HG03432 (cell line): ENCODE measurements at regions not wholly inside any gene's neighbourhood (a gene's known extent, or its start where the extent isn't known, plus 50 kb on each side); places are given as distances from the start of the nearest gene placed in this dataset.

Experiments used
- ATAC-seq: cut with Tn5 transposase; IDR thresholded peaks from one replicate; pipeline ENCODE4 v1.9.1; 2021; ENCODE audit warnings: mild to moderate bottlenecking, moderate library complexity; ENCODE audit not compliant: unreplicated experiment

DNA sequence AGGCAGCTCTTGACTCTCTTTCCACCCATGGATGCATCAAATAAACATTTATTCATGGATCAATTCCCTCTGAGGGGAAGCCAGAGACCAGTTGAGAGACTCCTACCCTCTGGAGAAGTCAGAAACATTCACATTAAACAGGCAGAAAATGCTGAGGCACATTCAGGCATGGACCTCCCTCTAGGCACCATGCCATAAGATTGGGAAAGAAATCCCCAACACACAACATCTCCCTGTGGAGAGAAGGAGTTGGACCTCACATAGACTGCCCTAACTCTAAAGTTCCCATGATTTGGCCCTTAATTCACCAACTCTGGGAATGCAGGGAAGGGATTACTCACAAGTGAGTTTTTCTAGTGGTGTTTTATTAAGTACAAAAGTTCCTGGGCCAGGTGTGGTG is 415.3 kb upstream of the C1orf87 start:
- ATAC-seq: no peak

DNA sequence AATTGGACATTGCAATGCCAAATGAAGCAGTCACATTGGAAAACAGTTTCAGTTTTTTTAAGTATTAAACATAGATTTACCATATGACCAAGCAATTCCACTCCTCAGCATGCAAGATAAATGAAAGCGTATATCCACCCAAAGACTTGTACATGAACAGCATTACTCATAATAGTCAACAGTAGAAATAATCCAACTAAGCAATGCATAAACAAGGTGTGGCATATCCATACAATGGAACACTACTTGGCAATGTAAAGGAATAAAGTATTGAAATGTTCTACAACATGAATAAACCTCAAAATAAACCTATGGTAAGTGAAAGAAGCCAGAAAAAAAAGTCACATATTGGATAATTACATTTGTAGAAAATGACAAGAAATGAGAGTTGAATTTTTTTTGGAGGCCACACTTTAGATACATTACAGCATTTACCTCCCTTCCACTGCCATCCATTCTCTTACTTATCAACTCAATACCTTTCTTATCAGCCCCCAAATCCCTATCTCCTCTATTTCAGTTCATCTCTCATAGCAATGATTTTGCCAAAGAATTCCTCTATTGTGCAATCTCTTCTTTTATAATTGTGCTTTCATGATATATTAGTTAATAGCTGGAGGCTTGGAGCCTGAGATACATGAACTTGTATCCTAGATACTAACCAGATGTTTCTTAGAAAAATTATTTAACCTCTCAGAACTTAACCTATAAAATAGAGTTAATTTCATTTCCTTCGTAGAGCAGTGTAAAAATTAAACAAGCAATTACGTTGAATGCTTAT is 414.2 kb upstream of the C1orf87 start:
- ATAC-seq: no peak

DNA sequence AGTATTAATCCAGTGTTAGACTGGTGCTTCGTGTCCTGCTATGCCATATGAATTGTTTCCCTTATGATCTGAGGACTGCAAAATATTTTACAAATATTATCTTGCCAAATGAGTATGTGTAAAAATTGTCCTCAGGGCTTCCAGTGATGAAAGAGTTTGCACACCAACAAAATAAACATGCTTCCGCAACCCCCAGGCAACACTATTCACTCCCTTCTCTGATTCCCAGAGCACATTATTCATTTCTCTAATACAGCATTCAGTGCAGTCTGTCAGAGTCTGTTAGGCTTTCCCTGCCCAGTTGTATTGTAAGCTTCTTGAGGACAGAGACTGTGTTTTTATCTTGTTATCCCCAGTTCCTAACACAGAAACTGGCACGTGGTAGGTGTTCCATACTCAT is 409.9 kb upstream of the C1orf87 start:
- no peak for ATAC-seq

- ATAC-seq: no peak
Observed at GRCh38 chr1:60470246-60470645, 396.7 kb upstream of the C1orf87 start.

GRCh38 chr1:60463786-60464185 is 390.2 kb upstream of the C1orf87 start:
- ATAC-seq: no peak

GRCh38 chr1:60463146-60463545 is 389.6 kb upstream of the C1orf87 start:
- ATAC-seq: no peak

GRCh38 chr1:60461925-60462595 is 388.5 kb upstream of the C1orf87 start:
- ATAC-seq: no peak

DNA sequence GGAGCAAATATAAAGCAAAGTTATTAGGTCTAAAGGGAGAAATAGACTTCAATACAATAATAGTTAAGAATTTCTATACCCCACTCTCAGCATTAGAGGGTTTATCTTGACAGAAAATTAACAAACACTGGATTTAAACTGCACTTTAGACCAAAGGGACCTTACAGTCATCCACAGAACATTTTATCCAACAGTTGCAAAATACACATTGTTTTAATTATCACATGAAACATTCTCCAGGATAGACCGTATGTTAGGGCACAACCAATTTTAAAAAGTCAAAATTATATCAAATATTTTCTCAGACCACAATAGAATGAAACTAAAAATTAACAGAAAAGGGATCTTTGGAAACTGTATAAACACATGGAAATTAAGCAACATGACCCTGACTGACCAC is 384.5 kb upstream of the C1orf87 start:
- no peak for ATAC-seq

DNA sequence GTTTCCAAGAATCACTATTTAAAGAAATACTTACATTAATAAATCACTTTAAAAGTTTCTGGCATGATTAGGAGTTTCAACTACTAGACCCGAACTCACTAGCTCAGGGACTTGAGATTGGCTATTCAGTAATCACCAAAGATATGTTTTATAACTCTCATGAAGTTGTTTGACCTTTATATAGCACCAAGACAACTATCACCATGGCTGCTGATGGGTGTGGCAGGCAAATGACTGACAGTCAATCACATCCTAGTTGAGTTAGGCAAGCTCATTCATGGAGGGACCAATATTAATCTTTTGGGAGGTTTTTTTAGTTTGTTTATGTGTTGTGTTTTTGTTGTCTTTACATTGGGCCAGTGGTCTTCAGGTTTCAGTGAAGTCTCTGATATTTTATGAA is 376.3 kb upstream of the C1orf87 start:
- ATAC-seq: no peak

DNA sequence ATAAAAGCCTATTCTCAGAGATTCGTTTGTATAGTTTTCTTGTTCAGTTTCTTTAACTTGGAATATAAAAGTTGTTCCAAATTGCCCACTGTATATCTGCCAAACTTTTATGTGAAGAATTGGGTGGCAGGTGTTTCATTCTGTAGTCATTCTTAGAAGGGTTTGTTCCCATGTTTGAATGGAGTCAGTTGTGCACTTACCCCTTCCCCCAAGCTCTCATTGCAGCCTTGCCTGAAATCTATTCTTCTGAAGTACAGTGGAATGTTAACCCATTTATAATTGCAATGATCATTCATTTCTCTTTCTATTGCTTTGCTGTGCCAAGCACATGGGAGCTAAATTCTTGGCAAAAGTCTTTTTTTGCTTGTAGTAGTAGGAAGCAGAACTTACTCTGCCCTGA is 375.3 kb upstream of the C1orf87 start:
- no peak for ATAC-seq

GRCh38 chr1:60444680-60445079 is 371.1 kb upstream of the C1orf87 start:
- no peak for ATAC-seq

- ATAC-seq: no peak
Observed at GRCh38 chr1:60436186-60436585, 362.6 kb upstream of the C1orf87 start.

DNA sequence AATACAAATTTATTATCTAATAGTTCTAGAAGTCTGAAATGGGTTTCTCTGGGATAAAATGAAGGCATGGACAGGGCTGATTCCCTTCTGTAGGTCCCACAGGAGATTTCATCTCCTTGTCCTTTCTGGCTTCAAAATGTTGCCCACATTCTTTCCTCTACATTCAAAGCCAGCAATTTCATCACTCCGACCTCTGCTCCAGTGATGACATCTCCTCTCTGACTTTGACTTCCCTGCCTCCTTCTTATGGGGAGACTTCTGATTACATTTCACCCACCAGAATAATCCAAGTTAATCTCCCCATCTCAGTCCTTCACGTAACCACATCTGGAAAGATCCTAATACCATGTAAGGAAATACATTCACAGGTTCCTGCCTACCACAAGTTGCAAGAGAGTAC is 358.0 kb upstream of the C1orf87 start:
- ATAC-seq: no peak

- ATAC-seq: no peak
Observed at GRCh38 chr1:60430375-60430774, 356.8 kb upstream of the C1orf87 start.

DNA sequence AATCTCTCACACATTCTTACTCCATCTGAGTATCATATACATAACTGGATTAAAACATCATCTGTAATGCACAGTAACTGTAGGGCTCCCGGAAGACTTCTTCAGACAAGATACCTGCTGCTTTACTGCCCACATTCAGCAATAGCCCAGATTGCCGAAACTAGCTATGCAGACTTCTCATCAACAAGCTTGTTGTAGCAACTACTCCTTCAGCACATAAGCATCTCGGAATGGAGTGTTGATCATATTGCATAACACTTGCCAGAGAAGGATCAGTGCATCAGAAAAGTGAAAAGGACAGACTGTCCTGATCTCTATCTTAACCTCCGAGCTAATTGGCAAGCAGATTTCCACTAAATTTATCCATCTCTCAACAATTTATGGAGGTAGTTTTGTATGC is 354.6 kb upstream of the C1orf87 start:
- ATAC-seq: no peak

DNA sequence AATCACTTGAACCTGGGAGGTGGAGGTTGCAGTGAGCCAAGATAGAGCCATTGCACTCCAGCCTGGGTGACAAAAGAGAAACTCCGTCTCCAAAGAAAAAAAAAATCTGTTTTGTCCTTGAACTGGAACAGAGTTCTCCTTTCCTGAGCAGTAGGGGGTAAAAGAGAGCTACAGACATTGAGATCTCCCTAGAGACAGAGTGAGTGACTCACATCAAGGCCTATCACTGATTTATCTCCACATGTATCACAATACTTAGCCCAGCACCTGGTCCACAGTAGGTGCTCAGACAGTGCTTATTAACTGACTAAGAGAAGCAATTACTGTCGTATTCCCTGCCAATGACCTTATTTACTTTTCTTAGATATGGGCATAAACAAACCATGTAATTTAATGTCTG is 354.1 kb upstream of the C1orf87 start:
- no peak for ATAC-seq

- ATAC-seq: no peak
Observed at GRCh38 chr1:60427194-60427593, 353.6 kb upstream of the C1orf87 start.

DNA sequence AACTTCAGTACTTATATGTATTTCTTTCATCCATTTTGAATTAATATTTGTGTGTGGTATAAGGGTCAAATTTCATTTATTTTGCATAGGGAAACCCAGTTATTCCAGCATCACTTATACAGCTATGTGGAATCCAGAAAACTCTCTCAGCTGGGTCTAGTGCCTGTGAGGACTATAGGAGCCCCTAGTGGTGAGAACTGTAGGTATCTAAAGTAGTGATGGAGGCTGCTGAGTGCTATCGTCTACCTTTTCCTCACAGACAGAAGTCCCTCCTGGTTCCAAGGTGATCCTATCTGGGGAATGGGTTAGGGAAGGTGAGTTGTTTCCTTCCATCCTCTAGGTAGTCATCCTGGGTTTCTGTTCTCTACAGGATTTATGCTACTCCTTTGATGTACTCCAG is 352.0 kb upstream of the C1orf87 start:
- peak; percentile 71 for ATAC-seq

DNA sequence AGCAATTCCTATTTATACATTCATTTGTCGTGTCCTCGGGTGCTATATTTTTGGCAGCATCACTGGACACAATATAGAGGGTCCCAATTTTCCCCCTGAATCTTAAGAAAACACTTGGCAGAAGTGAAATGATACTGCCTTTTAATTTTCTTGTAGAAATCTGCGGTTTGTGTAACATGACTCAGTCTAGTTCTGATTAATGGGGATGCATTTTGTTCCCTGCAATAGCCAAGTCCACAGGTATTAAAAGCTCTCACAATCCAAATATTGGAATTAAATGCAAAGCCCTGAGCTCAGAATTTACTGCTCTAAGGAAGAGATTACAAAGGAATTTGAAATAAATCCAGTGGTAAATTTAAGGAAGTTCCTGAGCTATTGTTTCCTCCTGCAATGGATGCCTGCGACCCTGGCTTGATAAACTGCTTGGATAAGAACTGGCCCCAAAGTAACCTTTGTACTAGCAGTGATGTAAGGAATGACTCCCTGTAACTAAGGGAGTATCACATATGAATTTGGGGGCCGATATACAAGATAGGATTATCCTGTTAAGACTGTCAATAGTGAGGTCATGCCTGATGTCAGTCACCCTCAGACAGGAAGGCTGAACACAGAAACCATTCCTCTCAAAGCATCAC is 349.7 kb upstream of the C1orf87 start:
- no peak for ATAC-seq

GRCh38 chr1:60421965-60422364 is 348.4 kb upstream of the C1orf87 start:
- no peak for ATAC-seq

DNA sequence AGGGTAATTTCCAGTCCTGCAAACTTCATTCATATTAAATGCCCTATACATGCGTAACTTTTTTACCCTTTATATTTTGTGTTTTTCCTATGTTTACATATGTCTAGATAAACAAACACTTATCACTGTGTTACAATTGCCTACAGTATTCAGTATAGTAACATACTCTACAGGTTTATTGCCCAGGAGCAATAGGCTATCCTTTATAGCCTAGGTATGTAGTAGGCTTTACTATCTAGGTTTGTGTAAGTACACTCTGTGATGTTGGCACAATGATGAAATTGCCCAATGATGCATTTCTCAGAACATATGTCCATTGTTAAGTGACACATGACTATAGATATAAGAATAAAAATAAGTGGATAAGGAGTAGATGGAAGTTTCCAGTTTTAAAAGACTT is 345.5 kb upstream of the C1orf87 start:
- ATAC-seq: no peak

- no peak for ATAC-seq
Observed at GRCh38 chr1:60415696-60416095, 342.1 kb upstream of the C1orf87 start.
